GM12865 (cell line): ENCODE measurements at regions not wholly inside any gene's neighbourhood (a gene's known extent, or its start where the extent isn't known, plus 50 kb on each side); places are given as distances from the start of the nearest gene placed in this dataset.

Experiments
- DNase-seq: peaks from one replicate; pipeline ENCODE4 v3.0.0; 2010; ENCODE audit warnings: low read depth
- H3K4me3 ChIP-seq: 2 replicates; pipeline ENCODE4 v1.5.1; 2011; ENCODE audit warnings: mild to moderate bottlenecking, low read depth, low read length, control low read depth
- CTCF ChIP-seq: IDR thresholded peaks from 2 replicates; pipeline ENCODE4 v1.5.1; 2011; ENCODE audit warnings: low read length, control low read depth, low read depth, inconsistent platforms; ENCODE audit not compliant: insufficient read depth; ENCODE audit errors: missing control alignments

GRCh38 chr18:61718944-61719343 is 173.9 kb downstream of the RNF152 start:
- TF ChIP-seq CTCF = no peak
- no peak overlapping the region for H3K4me3 ChIP-seq
- DNase-seq = no peak

GRCh38 chr18:61714421-61714820 is 178.4 kb downstream of the RNF152 start:
- TF ChIP-seq CTCF = no peak
- no peak overlapping the region for H3K4me3 ChIP-seq
- no peak for DNase-seq

GRCh38 chr18:61713502-61713901 is 179.3 kb downstream of the RNF152 start:
- H3K4me3 ChIP-seq = no peak overlapping the region
- DNase-seq = no peak
- no peak for TF ChIP-seq CTCF

- no peak overlapping the region for H3K4me3 ChIP-seq
- TF ChIP-seq CTCF = no peak
- DNase-seq = no peak
These were observed 182.7 kb downstream of the RNF152 start for GRCh38 chr18:61710082-61710620.

GRCh38 chr18:61706276-61706915 is 186.4 kb downstream of the RNF152 start:
- no peak for TF ChIP-seq CTCF
- DNase-seq = no peak
- no peak overlapping the region for H3K4me3 ChIP-seq

- no peak overlapping the region for H3K4me3 ChIP-seq
- DNase-seq = no peak
- TF ChIP-seq CTCF = no peak
These were observed 189.3 kb downstream of the RNF152 start for GRCh38 chr18:61703508-61703907.

GRCh38 chr18:61702007-61702406 is 190.8 kb downstream of the RNF152 start:
- no peak for DNase-seq
- no peak overlapping the region for H3K4me3 ChIP-seq
- no peak for TF ChIP-seq CTCF
